IMR-90 (cell line): ENCODE measurements at regions not wholly inside any gene's neighbourhood (a gene's known extent, or its start where the extent isn't known, plus 50 kb on each side); places are given as distances from the start of the nearest gene placed in this dataset.

Experiments
- ATAC-seq: fragments of 200-7000 bp; cut with Tn5 transposase; 2 replicates; pipeline ENCODE4 v1.9.1; 2020; ENCODE audit warnings: low read depth, mild to moderate bottlenecking, moderate library complexity
- BruUV-seq: library from RNA; stranded (reverse); fragments of 400-500 nt; replicated peaks from 2 replicates; lab custom pipeline; 2021; lab: Mats Ljungman, UMichigan
- CTCF ChIA-PET: fragments of 300-600 bp; formaldehyde crosslinking; extraction: SDS; loops from one replicate; lab custom pipeline; 2021; ENCODE audit warnings: antibody characterized with exemption; lab: Yijun Ruan, JAX
- POLR2A ChIA-PET: fragments of 300-600 bp; sonication (Branson Sonifier 250); formaldehyde crosslinking; loops from one replicate; lab custom pipeline; 2022; ENCODE audit warnings: antibody characterized with exemption; ENCODE audit not compliant: unreplicated experiment; lab: Charles Lee
- DNase-seq: peaks from one replicate; pipeline ENCODE4 v3.0.0; 2013
- H2AFZ ChIP-seq: replicated peaks from 2 replicates; pipeline ENCODE3; 2013; ENCODE audit warnings: low read length, mild to moderate bottlenecking; ENCODE audit not compliant: poor library complexity
- H2AK5ac ChIP-seq: 2 replicates; pipeline ENCODE4 v1.6.1; 2013; ENCODE audit warnings: low read depth, low read length, inconsistent platforms
- H2AK9ac ChIP-seq: replicated peaks from 2 replicates; pipeline ENCODE3; 2013; ENCODE audit warnings: mild to moderate bottlenecking, low read depth, low read length, moderate library complexity; ENCODE audit not compliant: poor library complexity
- H2BK120ac ChIP-seq: 2 replicates; pipeline ENCODE4 v1.6.1; 2013; ENCODE audit warnings: low read depth, low read length, inconsistent platforms
- H2BK15ac ChIP-seq: 3 replicates; pipeline ENCODE4 v1.6.1; 2013; ENCODE audit warnings: low read depth, low read length, inconsistent platforms
- H2BK20ac ChIP-seq: 2 replicates; pipeline ENCODE4 v1.6.1; 2013; ENCODE audit warnings: low read depth, mild to moderate bottlenecking, inconsistent platforms, low read length, moderate library complexity
- H2BK5ac ChIP-seq: 2 replicates; pipeline ENCODE4 v1.6.1; 2013; ENCODE audit warnings: mild to moderate bottlenecking, low read depth, low read length, inconsistent platforms; ENCODE audit not compliant: poor library complexity, severe bottlenecking
- H3K14ac ChIP-seq: replicated peaks from 2 replicates; pipeline ENCODE4 v1.6.1; 2013; ENCODE audit warnings: low read depth, low read length, inconsistent platforms
- H3K18ac ChIP-seq: 2 replicates; pipeline ENCODE4 v1.6.1; 2013; ENCODE audit warnings: low read depth, low read length, control low read depth
- H3K23ac ChIP-seq: 2 replicates; pipeline ENCODE4 v1.6.1; 2013; ENCODE audit warnings: low read depth, low read length, inconsistent platforms
- H3K27ac ChIP-seq: 2 replicates; pipeline ENCODE4 v1.5.1; 2013; ENCODE audit warnings: mild to moderate bottlenecking, control low read depth, low read length; ENCODE audit not compliant: insufficient read depth
- H3K27me3 ChIP-seq: 2 replicates; pipeline ENCODE4 v1.6.1; 2013; ENCODE audit warnings: low read length; ENCODE audit not compliant: control insufficient read depth, insufficient read depth
- H3K36me3 ChIP-seq: 2 replicates; pipeline ENCODE4 v1.6.1; 2013; ENCODE audit warnings: low read length, mixed read lengths; ENCODE audit not compliant: control insufficient read depth, insufficient read depth
- H3K4ac ChIP-seq: 2 replicates; pipeline ENCODE4 v1.6.1; 2013; ENCODE audit warnings: low read depth, low read length, inconsistent platforms
- H3K4me1 ChIP-seq: 2 replicates; pipeline ENCODE4 v1.6.1; 2013; ENCODE audit warnings: low read length, mixed read lengths; ENCODE audit not compliant: control insufficient read depth, insufficient read depth
- H3K4me2 ChIP-seq: 2 replicates; pipeline ENCODE4 v1.6.1; 2013; ENCODE audit warnings: low read depth, mild to moderate bottlenecking, control low read depth, low read length, moderate library complexity
- H3K4me3 ChIP-seq: 2 replicates; pipeline ENCODE4 v1.5.1; 2013; ENCODE audit warnings: low read depth, mild to moderate bottlenecking, control low read depth, low read length, moderate library complexity; ENCODE audit not compliant: insufficient read depth
- H3K56ac ChIP-seq: 2 replicates; pipeline ENCODE4 v1.6.1; 2013; ENCODE audit warnings: low read length, inconsistent platforms; ENCODE audit not compliant: insufficient read depth; ENCODE audit errors: extremely low read depth
- H3K79me1 ChIP-seq, 2 experiments: 2 replicates each; pipeline ENCODE4 v1.6.1; 2013; ENCODE audit warnings: low read length in 2 of 2, inconsistent platforms in 1 of 2, low read depth in 1 of 2
- H3K9ac ChIP-seq: 2 replicates; pipeline ENCODE4 v1.6.1; 2013; ENCODE audit warnings: low read depth, low read length, control low read depth
- H3K9me1 ChIP-seq: 2 replicates; pipeline ENCODE4 v1.6.1; 2013; ENCODE audit warnings: low read length, inconsistent platforms; ENCODE audit not compliant: insufficient read depth
- H3K9me3 ChIP-seq: 2 replicates; pipeline ENCODE4 v1.6.1; 2013; ENCODE audit warnings: low read length; ENCODE audit not compliant: control insufficient read depth, insufficient read depth
- H4K20me1 ChIP-seq: 2 replicates; pipeline ENCODE4 v1.6.1; 2013; ENCODE audit warnings: low read length, inconsistent platforms; ENCODE audit not compliant: insufficient read depth
- H4K5ac ChIP-seq: 2 replicates; pipeline ENCODE4 v1.6.1; 2013; ENCODE audit warnings: mild to moderate bottlenecking, low read depth, low read length, control low read depth
- H4K8ac ChIP-seq, 2 experiments: 2 replicates each; pipeline ENCODE4 v1.6.1; 2013; ENCODE audit warnings: low read depth in 2 of 2, low read length in 2 of 2, control low read depth in 1 of 2, inconsistent platforms in 1 of 2
- H4K91ac ChIP-seq: 2 replicates; pipeline ENCODE4 v1.6.1; 2013; ENCODE audit warnings: low read depth, low read length, inconsistent platforms; ENCODE audit not compliant: insufficient read depth
- BHLHE40 ChIP-seq: fragments of 150-350 bp; IDR thresholded peaks from 2 replicates; pipeline ENCODE4 v1.6.1; 2016; ENCODE audit warnings: mild to moderate bottlenecking, low read depth, low read length
- POLR2A ChIP-seq: IDR thresholded peaks from 2 replicates; pipeline ENCODE4 v1.6.1; 2012; ENCODE audit warnings: mild to moderate bottlenecking, low read depth, low read length
- WGBS, 2 experiments: methylation state at CpG; one replicate each; pipeline versions ENCODE4 v1.1.5 to v1.1.7; 2013; ENCODE audit warnings: missing lambda C conversion rate in 2 of 2; ENCODE audit not compliant: insufficient read length in 1 of 2; ENCODE audit errors: extremely low coverage in 2 of 2; 5-methylcytosine and 5-hydroxymethylcytosine counted together
- dilution Hi-C: fragments of 300-500 bp; cut with HindIII; formaldehyde crosslinking; loops from one replicate; pipeline ENCODE4 v1.14.3; 2018; ENCODE audit warnings: low sequenced_read_pairs; ENCODE audit not compliant: unreplicated experiment
- in situ Hi-C: fragments of 300-500 bp; cut with MboI; formaldehyde crosslinking; loops from 3 replicates; pipeline ENCODE4 v1.14.3; 2019; ENCODE audit warnings: low sequenced_read_pairs, inconsistent platforms, mixed read lengths
- intact Hi-C: fragments of 100-400 bp; cut with micrococcal nuclease; formaldehyde crosslinking; loops from 2 replicates; pipeline ENCODE4 v1.10.0; 2022

- peak overlapping the region; percentile 89 for H4K91ac ChIP-seq
- peak overlapping the region; percentile 99 for H3K18ac ChIP-seq
- TF ChIP-seq POLR2A (peak; percentile 22; the same call in 1 of the 2 replicates), BHLHE40 (no peak)
- H3K4me1 ChIP-seq = peaks cover 6% of the 10 kb centered on the region
- CTCF ChIA-PET = no interaction called here
- H2AK5ac ChIP-seq = peak overlapping the region; percentile 87; the same call in 1 of the 2 replicates
- no peaks in the 10 kb centered on the region for H3K9me3 ChIP-seq
- peak overlapping the region; percentile 47; the same call in 1 of the 2 replicates for H3K4me3 ChIP-seq
- peak overlapping the region; percentile 98; the same call in 1 of the 2 replicates for H3K23ac ChIP-seq
- peak overlapping the region; percentile 93 for H3K56ac ChIP-seq
- H2AK9ac ChIP-seq = no peak overlapping the region
- peak overlapping the region; percentile 89 for H3K4me2 ChIP-seq
- peak overlapping the region; percentile 28 to 96 for H4K8ac ChIP-seq
- no peaks in the 10 kb centered on the region for H3K27me3 ChIP-seq
- peak overlapping the region; percentile 98 for H2BK20ac ChIP-seq
- H3K9me1 ChIP-seq = peaks cover 2% of the 10 kb centered on the region; the same call in 1 of the 2 replicates
- 0 out of 3 replicates have a peak overlapping the region, but pooled peaks have one; percentile 73 for H2BK15ac ChIP-seq
- peak overlapping the region; percentile 96 for H3K14ac ChIP-seq
- peaks cover 0 to 12% of the 10 kb centered on the region in 2 experiments; a peak in 2 of 4 replicates for H3K79me1 ChIP-seq
- H4K20me1 ChIP-seq = no peaks in the 10 kb centered on the region
- in situ Hi-C loops = loop anchor here (25.0 kb wide), 1 partner anchor 828 kb away; no protein-coding TSS in a partner anchor
- intact Hi-C loops = loop anchor here (1.0 to 5.0 kb wide), 3 partner anchors 84 to 288 kb away; no protein-coding TSS in a partner anchor
- WGBS, 2 experiments = no CpG with 5 or more reads among the region's 1 CpG
- POLR2A ChIA-PET = no interaction called here
- H3K4ac ChIP-seq = peak overlapping the region; percentile 97
- no peaks in the 10 kb centered on the region for H3K36me3 ChIP-seq
- no peak overlapping the region for H2AFZ ChIP-seq
- peak overlapping the region; percentile 100 for H2BK5ac ChIP-seq
- peak overlapping the region; percentile 64; the same call in 1 of the 2 replicates for H3K9ac ChIP-seq
- ATAC-seq = peak; percentile 87
- BruUV-seq = no TSS peak
- peak overlapping the region; percentile 96 for H4K5ac ChIP-seq
- peak; percentile 92 for DNase-seq
- H3K27ac ChIP-seq = peak overlapping the region; percentile 73
- dilution Hi-C loops = no loop called here
- peak overlapping the region; percentile 99 for H2BK120ac ChIP-seq
Observed at GRCh38 chr4:114364857-114365256, 233.8 kb upstream of the UGT8 start.
